Body of pancreas (tissue), 4 donors: ENCODE measurements at regions not wholly inside any gene's neighbourhood (a gene's known extent, or its start where the extent isn't known, plus 50 kb on each side); places are given as distances from the start of the nearest gene placed in this dataset.

Source experiments
- ATAC-seq: fragments of 150-250 bp; one replicate; pipeline ENCODE4 v1.9.1; 2016
- DNase-seq, 4 donors: peaks; one replicate each; pipeline ENCODE4 v3.0.0-alpha.2; 2019
- H3K27ac ChIP-seq, 4 donors: fragments of 200-600 bp; sonication (generic); 1 replicate in 3 of 4; 2 replicates in 1 of 4; pipeline versions ENCODE4 v1.5.1 to v1.6.1; 2016 to 2019; ENCODE audit warnings: mild to moderate bottlenecking in 1 of 4, mixed read lengths in 1 of 4, moderate library complexity in 1 of 4
- H3K27me3 ChIP-seq, 2 donors: fragments of 200-600 bp; sonication (generic); one replicate each; pipeline ENCODE4 v1.6.0; 2016; ENCODE audit warnings: mild to moderate bottlenecking in 1 of 2
- H3K36me3 ChIP-seq, 2 donors: fragments of 200-600 bp; sonication (generic); replicated peaks in 1 of 2; 2 replicates each; pipeline ENCODE4 v1.5.1; 2016; ENCODE audit warnings: low read depth in 2 of 2; ENCODE audit not compliant: insufficient read depth in 1 of 2
- H3K4me1 ChIP-seq: fragments of 200-600 bp; sonication (generic); one replicate; pipeline ENCODE4 v1.6.0; 2016
- H3K4me3 ChIP-seq, 2 donors: fragments of 200-600 bp; sonication (generic); 1 replicate in 1 of 2; 2 replicates in 1 of 2; pipeline ENCODE4 v1.5.1; 2016 to 2019
- H3K9me3 ChIP-seq, 3 donors: fragments of 200-600 bp; sonication (generic); 1 replicate in 2 of 3; 2 replicates in 1 of 3; pipeline ENCODE4 v1.5.1; 2016
- CTCF ChIP-seq, 7 experiments: fragments of 450-650 bp in 4 of 7; fragments of 200-600 bp in 3 of 7; sonication (generic) in 3 of 7; IDR thresholded peaks; one replicate each; pipeline ENCODE4 v1.5.1; 2016 to 2019; ENCODE audit warnings: antibody characterized with exemption in 7 of 7
- POLR2A ChIP-seq, 3 donors: fragments of 450-650 bp; IDR thresholded peaks; one replicate each; pipeline ENCODE4 v1.6.1; 2016; ENCODE audit warnings: antibody characterized with exemption in 3 of 3, mild to moderate bottlenecking in 2 of 3
- WGBS, 2 donors: methylation state at CpG; one replicate each; pipeline ENCODE4 v1.1.5; 2017; 5-methylcytosine and 5-hydroxymethylcytosine counted together
- intact Hi-C: fragments of 100-400 bp; cut with DNase I; formaldehyde crosslinking; loops from one replicate; pipeline ENCODE4 v1.15.1; 2023

- H3K27ac ChIP-seq: no peak overlapping the region
- no peak for DNase-seq
- H3K27me3 ChIP-seq: no peaks in the 10 kb centered on the region
- no peaks in the 10 kb centered on the region for H3K9me3 ChIP-seq
- no peaks in the 10 kb centered on the region for H3K36me3 ChIP-seq
- TF ChIP-seq POLR2A (IDR thresholded peaks at IDR 0.05) (no peak), CTCF (IDR thresholded peaks at IDR 0.05) (no peak)
- no peaks in the 10 kb centered on the region for H3K4me1 ChIP-seq
- ATAC-seq: no peak
- intact Hi-C loops: no loop called here
- no peak overlapping the region for H3K4me3 ChIP-seq
These were observed 438.9 kb downstream of the NAF1 start for GRCh38 chr4:162727766-162728165.

GRCh38 chr4:162727232-162727631 is 439.5 kb downstream of the NAF1 start:
- no peak for ATAC-seq

GRCh38 chr4:162715401-162715800 is 451.3 kb downstream of the NAF1 start:
- intact Hi-C loops: no loop called here
- DNase-seq: no peak
- H3K36me3 ChIP-seq: no peaks in the 10 kb centered on the region

More at GRCh38 chr4:162727232-162727631, 439.5 kb downstream of the NAF1 start:
- WGBS, 2 donors: 66 to 69% methylated on average over 8 of the region's 8 CpGs
- H3K36me3 ChIP-seq: no peaks in the 10 kb centered on the region
- intact Hi-C loops: no loop called here
- no peak overlapping the region for H3K4me3 ChIP-seq
- DNase-seq: no peak
- no peak overlapping the region for H3K27ac ChIP-seq
- H3K4me1 ChIP-seq: no peaks in the 10 kb centered on the region
- H3K9me3 ChIP-seq: no peaks in the 10 kb centered on the region
- no peaks in the 10 kb centered on the region for H3K27me3 ChIP-seq
- TF ChIP-seq CTCF (IDR thresholded peaks at IDR 0.05) (no peak), POLR2A (IDR thresholded peaks at IDR 0.05) (no peak)

GRCh38 chr4:162707962-162708361 is 458.7 kb downstream of the NAF1 start:
- Histone ChIP-seq H3K27ac (no peak overlapping the region), H3K27me3 (no peaks in the 10 kb centered on the region), H3K36me3 (no peaks in the 10 kb centered on the region), H3K4me3 (no peak overlapping the region), H3K9me3 (no peaks in the 10 kb centered on the region), H3K4me1 (no peaks in the 10 kb centered on the region)
- DNase-seq: no peak
- intact Hi-C loops: no loop called here
- TF ChIP-seq CTCF (IDR thresholded peaks at IDR 0.05): no peak
- no peak for TF ChIP-seq POLR2A (IDR thresholded peaks at IDR 0.05)
- ATAC-seq: no peak

More at GRCh38 chr4:162715401-162715800, 451.3 kb downstream of the NAF1 start:
- H3K4me1 ChIP-seq: no peaks in the 10 kb centered on the region
- TF ChIP-seq POLR2A (IDR thresholded peaks at IDR 0.05): no peak
- TF ChIP-seq CTCF (IDR thresholded peaks at IDR 0.05): no peak
- no peaks in the 10 kb centered on the region for H3K9me3 ChIP-seq
- no peak overlapping the region for H3K27ac ChIP-seq
- H3K27me3 ChIP-seq: no peaks in the 10 kb centered on the region
- no peak for ATAC-seq
- WGBS, 2 donors: 52 to 55% methylated on average over 3 of the region's 3 CpGs
- no peak overlapping the region for H3K4me3 ChIP-seq

- Histone ChIP-seq H3K27me3 (no peaks in the 10 kb centered on the region), H3K4me1 (no peaks in the 10 kb centered on the region), H3K4me3 (no peak overlapping the region), H3K27ac (no peak overlapping the region), H3K9me3 (no peaks in the 10 kb centered on the region), H3K36me3 (no peaks in the 10 kb centered on the region)
- no peak for DNase-seq
- TF ChIP-seq POLR2A (IDR thresholded peaks at IDR 0.05) (no peak), CTCF (IDR thresholded peaks at IDR 0.05) (no peak)
- intact Hi-C loops: no loop called here
- ATAC-seq: no peak
- WGBS, 2 donors: 72 to 82% methylated on average over 1 of the region's 1 CpG
These were observed 460.1 kb downstream of the NAF1 start for GRCh38 chr4:162706632-162707031.
